GM18870 (cell line): ENCODE measurements at regions not wholly inside any gene's neighbourhood (a gene's known extent, or its start where the extent isn't known, plus 50 kb on each side); places are given as distances from the start of the nearest gene placed in this dataset.

ENCODE experiments used
- ATAC-seq: cut with Tn5 transposase; IDR thresholded peaks from one replicate; pipeline ENCODE4 v1.9.1; 2021; ENCODE audit warnings: moderate library complexity; ENCODE audit not compliant: unreplicated experiment

DNA sequence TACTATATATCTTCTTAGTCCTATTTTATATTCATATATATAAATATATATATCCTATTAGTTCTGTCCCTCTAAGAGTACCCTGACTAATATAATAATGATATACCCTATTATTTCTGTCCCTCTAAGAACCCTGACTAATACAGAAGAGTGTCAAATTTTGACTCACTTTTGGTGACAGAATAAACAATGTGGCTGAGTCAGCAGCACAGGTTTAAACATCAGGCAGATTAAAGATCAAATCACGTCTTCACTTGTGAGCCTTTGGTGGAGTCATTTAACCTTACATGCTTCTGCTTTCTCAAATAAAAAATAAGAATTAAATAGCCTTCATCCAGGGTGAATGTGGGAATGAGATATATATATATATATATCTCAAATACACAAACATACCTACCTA, 615.9 kb upstream of the GCFC2 start:
- ATAC-seq, result no peak

DNA sequence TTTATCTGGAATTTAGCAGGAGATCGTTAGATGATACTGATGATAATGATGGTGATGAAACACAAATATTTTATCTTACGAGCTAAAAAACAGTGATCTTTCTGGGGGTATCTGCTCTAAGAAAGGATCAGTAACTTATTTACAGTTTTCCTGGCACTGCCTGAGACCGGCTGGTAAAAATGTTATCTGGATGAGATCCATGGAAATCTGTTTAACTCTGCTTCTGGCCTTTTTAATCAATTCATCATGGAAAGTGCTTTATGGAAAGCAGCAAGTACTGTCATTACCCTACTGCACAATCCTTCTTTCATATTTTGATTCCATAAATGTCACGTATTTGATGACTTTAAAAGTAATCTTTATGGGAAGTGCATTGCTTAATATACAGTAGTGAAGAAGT, 612.7 kb upstream of the GCFC2 start:
- ATAC-seq, result no peak

DNA sequence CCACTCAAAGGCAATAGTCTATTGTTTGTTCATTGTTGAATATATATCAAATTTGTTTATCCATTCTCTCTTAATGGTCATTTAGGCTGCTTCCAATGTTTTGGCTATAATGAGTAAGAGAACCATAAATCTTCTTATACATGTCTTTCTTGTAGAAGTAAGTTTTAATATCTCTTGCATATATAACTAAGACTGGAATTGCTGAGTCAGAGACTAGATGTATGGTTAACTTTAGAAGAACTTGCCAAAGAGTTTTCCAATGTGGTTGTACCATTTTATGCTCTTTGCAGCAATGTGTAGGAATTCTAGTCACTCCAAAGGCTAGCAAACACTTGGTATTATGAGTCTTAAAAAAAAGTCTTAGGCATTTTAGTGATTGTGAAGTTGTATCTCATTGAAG, 610.0 kb upstream of the GCFC2 start:
- ATAC-seq, result no peak

DNA sequence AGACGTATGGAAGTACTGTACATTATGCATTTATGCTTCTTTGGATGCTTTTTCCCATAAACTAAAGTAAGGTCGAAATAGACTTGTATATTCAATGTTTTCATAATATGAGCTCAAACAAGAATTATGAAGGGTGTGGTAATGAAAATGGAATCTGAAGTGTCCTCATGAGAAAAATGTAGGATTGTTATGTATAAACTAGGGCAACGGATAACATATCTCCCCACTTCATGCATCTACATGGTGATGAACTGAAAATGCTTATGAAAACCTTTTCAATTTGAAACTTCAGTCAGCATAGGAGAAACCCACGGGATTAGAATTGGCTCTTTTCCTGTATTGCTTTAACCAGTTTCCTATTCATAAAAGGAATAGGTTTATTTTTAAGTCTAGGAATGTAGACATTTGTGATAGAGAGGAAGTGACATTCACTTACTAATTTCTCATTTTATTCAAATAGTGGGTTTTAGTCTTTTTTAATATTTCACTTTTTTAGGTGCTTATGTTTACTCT, 608.2 kb upstream of the GCFC2 start:
- ATAC-seq, result no peak

DNA sequence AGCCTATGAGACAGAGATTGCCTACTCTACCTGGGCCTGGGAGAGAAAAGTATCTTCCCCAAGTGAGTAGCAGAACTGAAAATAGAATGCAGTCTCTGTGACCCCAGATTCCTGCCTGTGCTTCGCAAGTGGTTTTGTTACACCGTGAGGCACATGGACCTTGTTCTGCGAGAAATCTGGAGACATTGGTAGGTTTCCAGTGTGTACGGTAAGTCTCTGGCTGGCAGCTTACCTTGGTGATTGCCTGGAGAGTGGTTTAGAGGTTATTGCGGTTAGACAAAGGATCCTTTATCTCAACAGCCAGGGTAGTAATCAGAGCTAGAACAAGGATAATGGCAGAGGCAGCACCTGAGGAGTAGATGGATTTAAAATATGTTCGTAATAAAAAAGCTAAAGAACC, 606.0 kb upstream of the GCFC2 start:
- ATAC-seq, result no peak

DNA sequence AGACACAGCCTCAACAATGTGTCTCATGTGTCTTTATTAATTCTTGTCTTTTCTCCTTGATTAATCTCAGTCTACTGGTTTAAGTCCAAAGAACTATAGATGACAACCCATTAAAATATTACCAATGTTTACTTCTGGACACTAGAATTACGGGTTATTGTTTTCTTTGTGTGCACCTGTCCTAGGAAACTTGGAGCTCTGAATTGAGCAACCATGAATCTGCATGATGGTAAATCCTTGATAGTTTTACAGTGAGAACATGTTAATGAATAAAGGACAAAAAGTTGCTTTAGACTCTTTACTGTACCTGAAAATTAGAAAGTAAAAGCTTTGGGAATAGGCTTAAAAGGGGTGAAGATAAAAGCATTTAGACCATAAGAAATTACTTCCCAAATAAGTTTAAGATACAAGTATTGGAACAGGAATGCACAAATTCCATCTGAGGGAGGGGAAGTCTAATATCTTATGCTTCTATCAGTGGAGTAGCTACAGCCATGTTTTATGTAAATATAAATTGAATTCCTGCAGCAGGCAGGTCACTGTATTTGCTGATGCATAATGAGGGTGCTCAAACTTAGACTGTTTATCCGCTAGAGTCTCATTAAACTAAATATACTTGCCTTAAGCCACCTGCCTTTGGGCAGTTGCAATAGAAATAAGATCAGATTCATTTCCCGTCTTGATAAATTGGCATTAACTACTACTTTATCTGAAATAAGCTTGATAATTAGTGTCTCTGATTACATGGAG, 603.7 kb upstream of the GCFC2 start:
- ATAC-seq, result no peak

DNA sequence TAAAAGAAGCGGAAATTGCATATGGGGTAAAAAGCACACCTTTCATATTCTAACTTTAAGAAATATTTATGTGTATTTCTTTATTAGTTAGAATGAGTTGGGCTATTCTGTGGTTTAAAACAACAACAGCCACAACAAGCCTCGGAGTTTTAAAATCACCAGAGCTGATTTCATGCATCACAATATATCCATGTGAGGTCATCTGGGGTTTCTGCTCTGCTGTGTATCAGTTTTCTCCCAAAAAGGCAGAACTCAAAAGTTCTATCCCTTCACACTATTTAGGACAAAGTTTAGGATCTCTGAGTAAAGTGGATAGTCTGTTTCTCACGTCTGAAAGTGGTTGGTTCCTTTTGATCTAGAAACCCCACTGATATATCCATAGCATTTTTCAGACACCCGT, 601.5 kb upstream of the GCFC2 start:
- no peak for ATAC-seq

DNA sequence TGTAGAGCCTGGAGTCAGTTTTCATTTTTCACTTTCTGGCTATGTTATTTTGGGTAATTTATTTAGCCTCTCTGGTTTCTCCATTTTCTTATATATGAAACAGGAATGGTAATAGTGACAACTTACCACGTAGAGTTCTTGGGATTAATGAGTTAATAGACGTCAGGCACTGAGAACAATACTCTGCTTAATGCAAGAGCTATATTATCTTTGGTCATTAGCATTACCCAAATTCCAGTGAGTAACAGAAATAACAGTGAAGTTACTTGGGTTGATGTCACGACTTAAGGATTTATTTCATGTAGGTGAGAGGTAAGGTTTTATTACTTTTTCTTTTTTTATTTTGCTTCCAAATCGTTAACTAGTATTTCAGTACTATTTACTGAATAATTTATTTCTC, 601.0 kb upstream of the GCFC2 start:
- ATAC-seq, result no peak

DNA sequence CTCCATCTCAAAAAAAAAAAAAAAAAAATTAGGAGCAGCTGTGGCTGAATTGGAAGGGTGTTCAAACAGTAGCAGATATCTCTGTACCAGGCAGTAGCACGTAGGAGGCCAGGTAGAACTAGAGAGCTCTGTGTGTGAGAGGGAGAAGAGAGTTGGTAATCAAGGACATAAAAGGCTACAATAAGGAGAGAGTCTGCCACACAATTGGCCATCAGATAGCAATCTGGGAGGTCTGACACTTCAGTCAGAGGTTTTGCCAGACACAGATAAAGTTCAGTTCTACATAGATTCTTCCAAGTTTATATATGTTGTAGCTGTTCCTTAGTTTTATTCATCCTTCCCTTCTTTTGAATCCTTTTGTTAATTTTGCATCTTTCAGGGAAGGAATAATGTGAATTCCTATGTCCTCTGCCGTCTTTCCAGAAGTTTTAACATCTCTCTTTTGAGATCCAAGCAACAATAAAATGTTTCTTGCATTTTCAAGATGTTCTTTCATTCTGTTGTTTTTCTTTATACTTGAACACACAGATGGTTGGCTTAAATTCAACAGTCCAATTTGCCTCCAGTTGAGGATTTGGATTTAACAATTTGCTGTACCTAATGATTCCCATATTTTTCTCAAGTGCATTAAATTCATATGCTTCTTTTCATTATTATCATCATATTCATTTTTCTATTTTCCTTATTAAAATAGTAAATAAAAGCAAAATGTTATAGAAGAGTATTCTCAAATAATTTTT, 600.3 kb upstream of the GCFC2 start:
- ATAC-seq, result no peak

DNA sequence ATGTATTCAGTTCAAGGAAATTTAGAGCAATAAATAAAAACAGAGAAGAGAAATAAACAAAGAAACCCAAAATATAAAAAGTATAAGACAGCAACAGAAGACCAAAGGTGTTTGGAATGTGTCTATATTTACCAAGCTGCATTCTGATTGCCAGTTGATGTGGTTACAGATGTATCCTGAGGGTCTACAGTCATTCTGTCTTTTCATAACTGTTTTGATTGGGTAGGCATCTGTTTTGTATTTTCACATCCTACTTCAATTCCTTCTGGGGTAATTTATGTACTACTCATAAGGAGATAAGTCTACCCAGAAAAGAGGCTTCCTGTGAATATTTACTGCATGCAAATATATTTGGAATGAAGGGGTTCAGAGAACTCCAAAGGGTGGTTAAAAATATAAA, 596.8 kb upstream of the GCFC2 start:
- no peak for ATAC-seq

DNA sequence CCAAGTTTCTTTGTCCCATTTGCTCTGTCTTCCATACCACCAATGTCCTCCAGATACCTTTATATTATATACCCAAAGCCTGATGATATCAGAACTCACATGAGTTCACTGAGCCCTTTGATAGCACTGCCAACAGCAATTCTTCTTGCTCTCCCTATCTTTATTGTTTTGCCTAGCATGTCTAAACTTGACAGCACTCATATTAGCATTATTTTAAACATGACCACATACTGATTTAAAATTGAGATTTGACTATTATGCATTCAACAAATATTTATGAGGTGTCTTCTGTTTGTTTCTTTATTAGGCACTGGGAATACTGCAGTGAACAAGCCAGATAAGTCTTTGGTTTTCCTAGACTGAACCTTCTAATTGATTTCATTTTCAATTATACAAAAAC, 587.3 kb upstream of the GCFC2 start:
- ATAC-seq, result no peak

DNA sequence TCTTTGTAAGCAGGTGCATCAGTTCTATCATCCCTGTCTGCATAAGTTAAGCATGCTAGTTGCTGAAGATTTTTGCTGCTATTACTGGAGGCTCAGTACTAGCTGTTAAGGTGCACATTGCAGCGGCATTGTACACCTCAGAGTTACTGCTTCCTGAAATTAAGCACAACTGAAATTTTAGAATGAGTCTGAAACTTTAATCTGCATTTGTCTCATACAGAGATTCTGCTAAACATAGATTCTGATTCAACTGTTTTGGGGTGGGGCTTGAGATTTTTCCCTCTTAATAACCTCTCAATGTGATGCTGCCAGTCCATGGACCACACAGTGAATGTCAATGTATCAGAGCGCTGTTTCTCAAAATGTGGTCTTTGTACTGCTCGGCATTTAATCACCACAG, 585.7 kb upstream of the GCFC2 start:
- no peak for ATAC-seq

DNA sequence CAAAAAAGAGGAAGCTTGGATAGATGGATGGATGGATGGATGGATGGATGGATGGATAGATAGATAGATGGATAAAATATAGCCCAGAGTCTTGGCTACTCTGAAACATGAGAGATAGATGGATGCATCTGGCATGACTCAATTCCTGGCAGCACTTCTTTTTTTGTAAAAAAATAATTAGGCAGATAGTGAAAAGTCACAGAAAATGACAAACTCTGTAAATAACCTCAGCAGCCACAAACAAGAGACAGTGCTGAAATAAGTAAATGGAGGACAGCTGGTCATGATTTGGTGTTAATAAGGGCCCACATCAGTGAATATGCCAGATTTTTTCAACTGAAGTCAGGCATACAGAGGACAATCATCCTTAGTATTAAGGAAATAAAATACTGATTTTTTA, 585.0 kb upstream of the GCFC2 start:
- ATAC-seq, result no peak

DNA sequence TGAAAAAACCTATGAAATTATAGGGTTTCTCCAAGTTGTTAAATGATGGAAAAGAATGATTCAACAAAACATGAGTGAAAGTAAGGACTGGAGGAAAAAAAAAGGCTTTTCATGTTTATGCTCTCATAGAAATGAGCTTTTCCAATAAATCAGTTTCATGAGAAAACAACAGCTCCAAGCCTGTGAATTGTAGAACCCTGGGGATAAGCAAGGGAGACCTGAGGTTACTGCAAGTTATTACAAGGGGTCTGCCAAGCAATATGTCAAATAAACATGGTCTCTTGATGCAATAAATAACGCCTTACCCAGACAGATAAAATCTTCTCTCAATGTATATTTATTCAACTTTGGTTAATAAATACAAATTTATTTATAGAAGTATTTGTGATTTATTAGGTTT, 577.9 kb upstream of the GCFC2 start:
- no peak for ATAC-seq

DNA sequence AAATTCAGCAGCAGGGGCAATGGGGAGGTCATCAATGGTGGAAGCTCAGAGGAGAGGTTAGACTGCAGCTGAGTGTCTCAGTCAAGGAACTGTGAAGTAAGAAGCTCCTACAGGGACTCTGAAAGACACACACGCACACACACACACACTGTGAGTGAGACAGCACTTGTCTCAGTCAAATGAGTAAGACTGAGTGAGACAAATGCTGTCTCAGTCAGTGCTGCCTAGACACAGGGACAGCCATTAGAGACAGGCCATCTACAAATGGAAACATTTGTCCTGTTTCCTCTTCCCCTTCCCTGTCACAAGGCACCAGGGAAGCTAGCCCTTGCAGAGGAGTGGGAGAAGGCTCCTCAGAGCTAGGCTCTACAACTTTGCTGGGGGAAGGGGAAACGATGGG, 577.4 kb upstream of the GCFC2 start:
- no peak for ATAC-seq

DNA sequence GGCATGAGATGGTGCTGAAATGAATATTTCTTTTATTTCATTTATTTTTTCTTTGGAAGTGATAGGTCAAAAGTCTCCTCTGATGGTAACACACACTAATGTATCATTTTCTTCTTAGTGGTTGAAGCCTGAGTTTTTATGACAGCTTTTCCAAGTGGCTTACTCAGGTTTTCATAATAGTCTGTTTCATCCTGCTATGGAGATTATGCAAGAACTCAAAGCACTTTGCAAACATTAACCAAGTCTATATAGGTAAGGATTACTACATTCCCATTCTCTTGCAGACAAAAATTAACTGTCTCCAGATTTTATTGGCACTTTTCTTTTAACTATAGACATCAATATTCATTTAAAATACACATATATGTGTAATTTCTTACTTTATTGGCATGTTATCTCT, 572.6 kb upstream of the GCFC2 start:
- ATAC-seq, result no peak

DNA sequence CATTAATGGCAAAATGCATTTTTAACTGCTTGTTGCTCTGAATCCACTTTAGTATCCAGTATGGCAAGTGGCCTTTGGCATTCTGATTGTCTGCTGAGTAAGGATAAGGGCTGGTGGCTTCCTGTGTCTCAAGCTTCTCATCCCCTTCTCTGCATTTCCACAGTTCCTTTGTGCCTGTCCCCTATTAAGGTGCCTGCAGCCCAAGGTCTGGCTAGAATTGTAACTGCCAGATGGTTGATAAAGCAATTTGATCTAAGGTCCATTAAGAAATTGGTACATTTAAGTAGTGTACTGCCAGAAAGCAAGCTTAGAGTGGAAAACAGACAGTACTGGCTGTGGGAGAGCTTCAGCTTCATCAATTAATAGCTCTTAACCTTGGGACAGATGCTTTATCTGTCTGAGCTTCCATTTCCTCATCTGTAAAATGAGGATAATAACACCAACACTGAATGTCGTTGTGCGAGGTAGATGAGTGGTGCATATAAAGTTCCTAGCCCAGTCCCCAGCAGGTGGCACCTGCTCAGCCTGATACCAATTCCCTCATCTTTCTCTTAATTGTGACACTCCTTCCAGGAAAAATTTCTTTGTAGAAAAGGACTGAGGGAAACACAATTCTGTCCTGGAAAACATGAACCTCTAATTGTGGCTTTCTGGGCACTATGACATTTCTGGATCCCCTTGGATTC, 570.6 kb upstream of the GCFC2 start:
- ATAC-seq, result no peak

DNA sequence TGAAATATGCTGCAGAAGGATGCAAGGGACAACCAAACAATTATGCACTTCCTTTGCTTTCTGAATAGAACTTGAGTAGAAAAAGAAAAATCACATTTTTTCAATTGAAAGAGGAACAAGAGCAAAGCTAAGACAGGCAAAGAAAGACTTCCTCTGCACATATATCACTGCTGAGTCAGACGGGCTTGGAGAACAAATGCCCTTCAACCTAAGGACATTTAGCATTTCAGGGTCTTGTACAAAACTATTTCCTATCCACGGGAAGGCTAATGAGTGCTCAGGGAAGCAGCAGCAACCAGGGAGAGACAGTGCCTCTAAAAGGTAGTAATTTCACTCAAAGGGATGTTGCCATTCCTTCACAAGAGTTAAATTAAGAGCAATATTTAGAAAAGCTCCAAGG, 570.0 kb upstream of the GCFC2 start:
- no peak for ATAC-seq

DNA sequence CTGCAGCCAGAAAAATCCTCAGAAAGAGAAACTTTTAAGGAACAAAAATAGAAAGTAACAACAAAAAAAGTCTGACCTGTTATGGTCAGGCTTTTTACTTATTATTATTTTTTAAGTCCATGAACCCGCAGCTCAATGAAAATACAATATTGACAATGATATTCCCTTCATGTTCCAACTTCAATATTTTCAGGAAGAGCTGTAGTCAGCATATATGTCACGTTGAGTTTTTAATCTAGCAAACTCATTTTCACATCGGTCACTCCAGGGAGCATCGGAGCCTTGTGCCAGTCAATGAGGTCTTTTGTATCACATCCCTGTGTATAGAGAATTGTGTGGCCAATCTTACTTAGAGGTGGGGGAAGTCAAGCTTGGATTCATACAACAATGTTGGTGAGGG, 568.4 kb upstream of the GCFC2 start:
- ATAC-seq, result no peak

DNA sequence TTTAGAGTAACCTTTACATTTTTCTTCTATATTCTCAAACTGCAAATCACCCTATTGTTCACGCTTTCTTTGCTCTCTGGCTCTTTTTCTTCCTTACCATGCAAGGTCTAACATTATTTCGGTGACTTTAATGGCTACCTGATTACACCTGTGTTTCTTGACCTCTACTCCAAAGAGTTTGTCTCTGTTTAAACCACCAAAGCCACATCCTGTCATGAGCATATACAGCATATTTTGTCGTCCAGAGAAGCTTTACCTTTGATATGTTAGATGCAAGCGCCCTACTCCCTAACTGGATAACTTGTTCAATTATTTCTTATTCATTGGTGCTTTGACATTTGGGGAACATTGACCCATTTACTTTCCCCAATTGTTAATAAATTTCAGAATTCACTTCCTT, 565.1 kb upstream of the GCFC2 start:
- ATAC-seq, result no peak

DNA sequence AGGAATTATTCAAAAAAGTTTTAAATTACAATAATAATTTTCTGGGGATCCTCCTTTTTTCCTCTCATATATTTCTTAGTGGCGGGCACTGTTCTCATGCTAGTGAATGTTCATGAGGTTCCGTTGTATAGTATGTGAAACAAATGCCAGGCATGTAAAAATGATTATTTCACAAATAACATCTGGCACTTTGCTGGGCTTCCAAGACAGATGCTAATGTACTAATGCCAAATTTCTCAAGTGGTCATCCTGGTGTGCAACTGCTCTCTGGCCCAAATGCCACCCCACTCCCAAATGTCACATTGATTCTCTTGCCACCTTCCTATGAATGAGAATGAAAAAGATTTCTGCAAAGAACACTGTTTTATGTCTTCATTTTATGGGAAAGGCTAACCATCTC, 564.0 kb upstream of the GCFC2 start:
- ATAC-seq, result no peak

DNA sequence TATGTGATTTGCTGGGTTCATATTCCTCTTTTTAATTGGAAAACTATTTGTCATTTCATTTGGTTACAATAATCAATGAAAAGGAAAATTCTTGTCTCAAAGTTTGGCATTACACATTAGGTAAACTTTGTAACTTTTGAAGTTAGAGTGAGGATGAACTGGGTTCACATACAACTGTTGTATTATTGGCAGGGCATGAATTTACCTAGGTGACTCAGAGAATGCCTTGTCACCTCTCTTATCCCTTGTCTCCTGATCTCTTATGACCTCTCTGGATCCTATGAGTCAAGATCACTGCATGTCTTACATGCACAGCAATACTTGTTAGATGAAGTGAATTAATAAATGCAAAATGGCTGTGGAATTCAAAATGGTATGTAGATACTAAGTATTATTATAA, 563.4 kb upstream of the GCFC2 start:
- ATAC-seq, result no peak
